ENCODE measurements at regions not wholly inside any gene's neighbourhood (a gene's known extent, or its start where the extent isn't known, plus 50 kb on each side); places are given as distances from the start of the nearest gene placed in this dataset.

DNA sequence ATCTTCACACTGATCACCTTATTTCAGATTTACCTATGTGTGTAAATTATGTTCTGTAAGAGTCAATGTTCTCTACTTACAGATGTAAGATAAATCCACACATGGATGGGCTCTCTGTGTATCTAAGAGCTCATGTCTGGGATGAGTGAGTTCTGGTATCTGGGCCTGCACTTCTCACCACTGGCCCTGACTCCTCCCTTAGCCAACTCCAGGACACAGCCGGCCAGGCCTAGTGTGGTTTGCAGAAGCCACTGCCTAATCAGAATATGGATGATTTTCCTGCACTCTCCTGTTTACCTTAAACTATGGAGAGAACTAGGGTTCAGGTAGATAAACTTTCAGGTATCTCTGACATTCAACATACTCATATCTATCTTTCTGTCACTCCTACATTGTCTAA is 1284.8 kb downstream of the TMEM121 start:
- TF ChIP-seq, protein P1, sequence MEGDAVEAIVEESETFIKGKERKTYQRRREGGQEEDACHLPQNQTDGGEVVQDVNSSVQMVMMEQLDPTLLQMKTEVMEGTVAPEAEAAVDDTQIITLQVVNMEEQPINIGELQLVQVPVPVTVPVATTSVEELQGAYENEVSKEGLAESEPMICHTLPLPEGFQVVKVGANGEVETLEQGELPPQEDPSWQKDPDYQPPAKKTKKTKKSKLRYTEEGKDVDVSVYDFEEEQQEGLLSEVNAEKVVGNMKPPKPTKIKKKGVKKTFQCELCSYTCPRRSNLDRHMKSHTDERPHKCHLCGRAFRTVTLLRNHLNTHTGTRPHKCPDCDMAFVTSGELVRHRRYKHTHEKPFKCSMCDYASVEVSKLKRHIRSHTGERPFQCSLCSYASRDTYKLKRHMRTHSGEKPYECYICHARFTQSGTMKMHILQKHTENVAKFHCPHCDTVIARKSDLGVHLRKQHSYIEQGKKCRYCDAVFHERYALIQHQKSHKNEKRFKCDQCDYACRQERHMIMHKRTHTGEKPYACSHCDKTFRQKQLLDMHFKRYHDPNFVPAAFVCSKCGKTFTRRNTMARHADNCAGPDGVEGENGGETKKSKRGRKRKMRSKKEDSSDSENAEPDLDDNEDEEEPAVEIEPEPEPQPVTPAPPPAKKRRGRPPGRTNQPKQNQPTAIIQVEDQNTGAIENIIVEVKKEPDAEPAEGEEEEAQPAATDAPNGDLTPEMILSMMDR (conservative IDR thresholded peaks at IDR 0.05; ENCODE audit: low read depth, low read length), result no peak
- no peak overlapping the region for H3K4me3 ChIP-seq (ENCODE audit: low read depth, low read length)
- no peak for DNase-seq (ENCODE audit: low read depth)

DNA sequence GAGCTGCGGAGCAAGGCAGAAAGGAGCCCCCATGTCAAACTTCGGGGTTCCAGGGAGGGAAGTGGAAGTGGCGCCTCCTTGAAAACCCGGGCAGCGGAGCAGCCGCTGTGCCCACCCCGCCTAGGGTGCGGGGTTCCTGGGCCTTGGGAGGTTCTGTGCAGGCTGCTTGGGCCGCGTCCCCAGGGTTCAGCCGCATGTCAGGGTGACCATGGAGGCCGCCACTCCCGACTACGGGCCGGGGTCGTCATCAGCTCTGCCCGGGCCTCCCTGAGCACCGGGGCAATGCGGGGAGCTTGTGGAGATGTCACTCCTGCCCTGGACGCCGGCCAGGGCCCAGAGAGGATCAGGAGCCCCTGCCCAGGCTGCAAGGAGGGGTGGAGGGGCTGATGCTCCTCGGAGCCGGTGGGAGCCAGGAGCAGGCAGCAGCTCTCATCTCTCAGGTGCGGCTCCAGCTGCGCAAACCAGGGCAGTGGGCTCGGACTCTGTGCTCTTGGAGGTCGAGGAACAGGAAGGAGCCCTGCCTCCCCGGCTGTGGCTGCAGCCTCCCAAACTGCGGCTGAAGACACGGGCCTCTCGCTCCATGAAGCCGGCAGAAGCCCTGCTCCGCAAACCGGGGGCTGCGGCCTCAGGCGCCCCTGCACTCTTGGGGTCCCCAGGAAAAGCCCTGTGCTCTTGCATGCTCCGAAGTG is 1286.5 kb downstream of the TMEM121 start:
- TF ChIP-seq, protein P1 (conservative IDR thresholded peaks at IDR 0.05; ENCODE audit: low read depth, low read length), result no peak
- H3K4me3 ChIP-seq (ENCODE audit: low read depth, low read length), result no peak overlapping the region
- DNase-seq (ENCODE audit: low read depth), result no peak

DNA sequence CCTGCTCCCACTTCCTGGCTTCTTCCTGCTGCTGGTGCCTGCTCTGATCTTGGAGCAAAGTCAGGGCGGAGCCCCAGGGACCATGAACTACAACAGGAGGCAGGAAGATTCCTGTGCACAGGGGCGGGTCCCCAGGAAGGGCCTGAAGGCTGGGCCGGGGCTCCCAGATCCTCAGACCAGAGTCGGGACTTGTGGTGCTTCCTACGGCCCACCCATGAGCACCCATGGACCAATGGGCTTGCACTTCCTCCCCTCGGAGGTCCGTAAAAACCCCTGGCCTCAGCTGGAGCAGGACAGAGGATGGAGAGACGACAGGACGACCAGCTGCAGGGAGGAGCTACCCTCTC is 1287.1 kb downstream of the TMEM121 start:
- H3K4me3 ChIP-seq (ENCODE audit: low read depth, low read length), result no peak overlapping the region
- DNase-seq (ENCODE audit: low read depth), result no peak

DNA sequence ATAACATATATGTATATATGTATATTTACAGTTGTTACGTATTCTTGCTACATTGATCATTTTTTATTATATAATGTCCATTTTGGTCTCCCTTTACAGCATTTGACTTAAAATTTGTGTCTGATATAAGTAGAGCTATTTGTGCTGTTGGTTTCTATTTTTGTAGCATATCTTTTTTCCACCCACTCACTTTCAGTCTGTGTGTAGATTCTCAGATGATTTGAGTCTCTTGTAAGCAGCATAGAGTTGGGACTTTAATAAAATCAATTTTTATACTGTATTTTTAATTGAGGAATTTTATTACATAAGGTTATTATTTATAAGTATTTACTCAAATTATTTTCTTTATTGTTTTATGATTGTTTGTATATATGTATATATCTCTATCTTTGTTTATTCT is 1293.7 kb downstream of the TMEM121 start:
- no peak overlapping the region for H3K4me3 ChIP-seq (ENCODE audit: low read depth, low read length)
- TF ChIP-seq, protein P1 (conservative IDR thresholded peaks at IDR 0.05; ENCODE audit: low read depth, low read length), result no peak
- no peak for DNase-seq (ENCODE audit: low read depth)

More for the DNA sequence above, 1287.1 kb downstream of the TMEM121 start:
- TF ChIP-seq, protein P1 (conservative IDR thresholded peaks at IDR 0.05; ENCODE audit: low read depth, low read length), result no peak

DNA sequence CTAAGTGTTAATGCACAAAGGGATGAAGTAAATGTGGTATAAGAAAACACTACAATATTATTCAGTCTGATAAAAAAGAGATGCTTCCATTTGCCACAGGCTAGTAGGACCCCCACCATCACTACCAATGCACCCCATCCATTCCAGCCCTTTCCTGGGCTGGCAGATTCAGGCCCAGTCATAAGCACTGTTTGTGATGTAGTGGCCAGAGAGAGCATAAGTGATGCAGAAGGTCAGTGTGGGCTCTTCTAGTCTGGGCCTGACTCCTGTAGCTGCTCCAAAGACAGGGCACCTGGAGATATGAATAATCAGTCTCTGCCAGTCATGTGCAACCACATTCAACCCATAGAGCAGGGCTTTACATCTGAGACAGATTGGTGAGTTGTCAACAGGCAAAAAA is 1294.7 kb downstream of the TMEM121 start:
- no peak overlapping the region for H3K4me3 ChIP-seq (ENCODE audit: low read depth, low read length)
- DNase-seq (ENCODE audit: low read depth), result no peak
- TF ChIP-seq, protein P1 (conservative IDR thresholded peaks at IDR 0.05; ENCODE audit: low read depth, low read length), result no peak

DNA sequence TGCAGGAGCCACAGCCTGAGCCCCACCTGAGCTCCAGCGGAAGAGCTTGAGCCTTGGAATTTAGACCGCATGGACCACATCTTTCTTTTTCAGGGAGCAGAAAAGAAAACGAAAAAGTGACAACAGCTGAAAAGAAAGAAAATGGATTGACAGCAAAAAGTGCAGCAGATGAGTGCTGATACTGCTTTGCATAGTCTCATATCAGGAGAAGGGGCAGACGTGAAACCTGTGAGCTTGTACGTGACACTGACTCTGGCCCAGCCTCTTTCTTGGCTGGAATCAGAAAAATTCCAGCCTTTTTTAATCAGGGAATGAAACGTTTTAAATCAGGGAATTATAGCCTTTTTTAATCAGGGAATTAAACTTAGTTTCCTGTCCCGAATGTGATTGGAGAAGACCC is 1296.5 kb downstream of the TMEM121 start:
- TF ChIP-seq, protein P1 (conservative IDR thresholded peaks at IDR 0.05; ENCODE audit: low read depth, low read length), result no peak

DNA sequence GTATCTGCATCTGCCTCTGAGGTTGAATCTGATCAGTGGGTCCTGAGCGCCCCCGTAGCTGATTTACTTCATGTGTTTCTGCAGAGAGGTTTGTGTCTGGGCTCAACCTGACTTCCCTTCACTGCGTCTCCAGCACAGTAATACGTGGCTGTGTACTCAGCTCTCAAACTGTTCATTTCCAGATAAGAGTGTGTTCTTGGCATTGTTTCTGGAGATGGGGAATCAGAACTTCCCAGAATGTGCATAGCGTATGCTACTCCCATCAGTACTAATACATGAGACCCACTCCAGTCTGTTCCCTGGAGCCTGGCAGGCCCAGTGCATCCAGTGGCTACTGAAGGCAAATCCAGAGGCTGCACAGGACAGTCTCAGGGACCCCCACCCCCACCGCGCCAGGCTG is 1297.2 kb downstream of the TMEM121 start:
- DNase-seq (ENCODE audit: low read depth), result no peak
- no peak overlapping the region for H3K4me3 ChIP-seq (ENCODE audit: low read depth, low read length)
- TF ChIP-seq, protein P1 (conservative IDR thresholded peaks at IDR 0.05; ENCODE audit: low read depth, low read length), result no peak

More for the DNA sequence above, 1296.5 kb downstream of the TMEM121 start:
- no peak overlapping the region for H3K4me3 ChIP-seq (ENCODE audit: low read depth, low read length)
- DNase-seq (ENCODE audit: low read depth), result no peak
